Stimulated activated naive CD4-positive, alpha-beta T cell (primary cell): ENCODE measurements at regions not wholly inside any gene's neighbourhood (a gene's known extent, or its start where the extent isn't known, plus 50 kb on each side); places are given as distances from the start of the nearest gene placed in this dataset.
"Not testable (repeated sequence)": the region's sequence is repeated elsewhere in the genome, so short reads cannot be mapped to it uniquely, and the experiment has no call there.

ENCODE experiments used
- DNase-seq, 6 experiments: peaks; one replicate each; lab custom pipeline; 2025; lab: John Stamatoyannopoulos, UW

GRCh38 chr2:150101947-150102346, 385.5 kb downstream of the RND3 start:
- DNase-seq: no peak

DNA sequence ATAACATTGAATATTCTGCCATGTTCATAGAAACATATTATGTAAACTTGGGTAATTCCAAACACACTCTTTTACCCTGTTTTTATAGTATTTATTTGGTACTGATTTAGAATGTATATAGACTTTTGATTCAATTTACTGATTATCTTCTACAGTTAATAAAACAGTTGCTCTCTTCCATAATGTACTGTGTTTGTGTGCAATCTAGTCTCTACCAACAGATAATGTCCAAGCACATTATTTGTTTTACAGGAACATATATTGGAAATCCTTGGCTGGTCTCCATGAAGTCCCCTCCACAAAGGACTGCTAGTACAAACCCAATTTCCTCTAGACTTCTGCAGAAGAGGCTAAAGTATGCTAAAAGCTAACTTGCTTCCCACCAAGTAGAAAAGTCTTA, 386.6 kb downstream of the RND3 start:
- no peak for DNase-seq

GRCh38 chr2:150100336-150100735, 387.1 kb downstream of the RND3 start:
- DNase-seq: no peak

GRCh38 chr2:150099805-150100204, 387.7 kb downstream of the RND3 start:
- no peak for DNase-seq

- no peak for DNase-seq
These were observed 389.5 kb downstream of the RND3 start for GRCh38 chr2:150097901-150098531.

- no peak for DNase-seq
These were observed 390.1 kb downstream of the RND3 start for GRCh38 chr2:150097402-150097801.

GRCh38 chr2:150095361-150096095, 391.9 kb downstream of the RND3 start:
- DNase-seq: no peak

DNA sequence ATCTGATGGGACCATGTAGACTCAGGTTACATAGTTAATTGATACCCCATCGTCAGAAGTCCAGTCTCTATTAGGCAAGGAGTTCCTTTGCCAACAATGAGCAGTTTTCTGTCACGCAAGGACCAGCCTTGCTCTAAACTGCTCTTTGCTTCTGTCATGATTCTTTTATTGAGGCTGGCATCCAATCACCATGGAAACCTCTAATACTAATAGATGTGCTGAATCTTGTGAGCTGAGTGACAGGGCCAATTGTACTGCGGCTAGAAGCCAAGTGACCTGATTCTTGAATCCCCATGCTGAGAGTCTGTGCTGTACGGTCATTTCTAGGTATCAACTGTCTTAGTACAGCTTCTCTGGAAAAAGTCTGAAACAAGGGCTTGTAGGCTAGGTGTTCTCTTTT, 395.6 kb downstream of the RND3 start:
- no peak for DNase-seq

DNA sequence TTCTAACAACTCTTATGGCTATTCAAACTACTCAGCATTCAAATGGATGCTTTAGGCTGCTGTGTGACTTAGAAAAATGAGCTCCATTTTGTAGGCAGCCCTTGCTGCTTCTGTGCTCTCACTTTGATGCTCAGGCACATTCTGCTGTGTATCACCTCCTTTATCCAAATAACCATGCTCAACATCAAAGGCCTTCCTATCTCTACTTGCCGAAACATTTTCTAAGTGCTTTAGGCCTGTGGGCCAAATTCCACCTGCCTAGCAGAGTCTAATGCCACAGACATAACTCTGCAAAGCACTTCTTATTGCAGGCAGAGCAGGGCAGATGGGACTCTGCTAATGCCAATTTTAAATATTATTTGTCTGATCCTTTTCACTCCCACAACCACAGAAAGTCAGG, 397.4 kb downstream of the RND3 start:
- no peak for DNase-seq

- DNase-seq: no peak
These were observed 398.9 kb downstream of the RND3 start for GRCh38 chr2:150088538-150088937.

DNA sequence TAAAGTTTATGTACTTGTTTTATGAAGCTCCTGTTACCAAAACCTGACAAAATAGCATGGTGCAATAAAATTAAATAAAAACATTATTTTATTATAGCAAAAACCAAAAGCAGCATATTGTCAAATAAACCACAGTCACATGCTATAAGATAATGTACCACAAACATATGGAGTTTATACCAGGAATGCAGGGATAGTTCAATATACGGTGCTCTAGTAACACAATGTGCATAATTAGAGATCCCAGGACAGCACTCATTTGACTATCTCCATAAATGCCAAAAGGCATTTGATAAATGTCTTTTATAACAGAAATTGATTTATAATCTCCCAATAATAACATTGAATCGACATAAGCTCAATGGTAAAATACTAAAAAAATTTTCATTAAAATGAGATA, 402.0 kb downstream of the RND3 start:
- DNase-seq: no peak

- no peak for DNase-seq
These were observed 405.5 kb downstream of the RND3 start for GRCh38 chr2:150081775-150082481.

DNA sequence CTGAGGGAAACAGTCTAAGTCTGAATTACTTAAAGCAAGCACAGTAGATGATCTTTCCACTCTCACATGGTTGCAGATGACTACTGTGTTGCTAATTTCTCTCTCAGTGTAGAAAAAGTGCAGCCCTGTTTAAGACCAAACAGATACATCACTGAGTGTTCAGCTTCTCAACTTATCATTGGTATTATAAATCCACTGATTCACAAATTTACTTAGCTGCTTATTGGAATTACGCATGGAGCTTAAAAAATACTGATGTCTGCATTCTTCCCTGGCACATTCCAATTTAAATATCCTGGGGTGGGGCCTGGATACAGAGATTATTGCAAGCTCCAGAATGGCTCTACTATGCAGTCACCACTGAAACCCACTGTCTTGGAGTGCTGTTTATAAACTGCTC, 411.2 kb downstream of the RND3 start:
- DNase-seq: no peak

GRCh38 chr2:150075831-150076230, 411.6 kb downstream of the RND3 start:
- DNase-seq: no peak

DNA sequence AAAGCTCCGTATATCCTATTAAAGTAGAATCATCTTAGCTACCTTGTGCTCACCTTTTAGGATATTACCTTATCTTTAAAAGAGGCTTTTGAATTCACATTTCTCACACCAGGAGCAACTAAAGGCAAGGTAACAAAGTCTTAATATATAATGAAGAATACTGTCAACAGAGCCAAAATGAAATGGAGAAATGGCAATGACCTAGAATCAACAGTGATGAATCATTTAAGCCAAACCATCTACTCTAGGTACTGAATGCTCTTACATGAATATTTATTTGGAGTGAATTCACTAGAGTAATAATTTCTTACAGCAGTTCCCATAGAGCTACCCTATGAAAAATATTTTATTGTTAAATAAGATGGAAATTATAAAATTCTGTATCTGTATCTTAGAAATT, 421.0 kb downstream of the RND3 start:
- DNase-seq: no peak

DNA sequence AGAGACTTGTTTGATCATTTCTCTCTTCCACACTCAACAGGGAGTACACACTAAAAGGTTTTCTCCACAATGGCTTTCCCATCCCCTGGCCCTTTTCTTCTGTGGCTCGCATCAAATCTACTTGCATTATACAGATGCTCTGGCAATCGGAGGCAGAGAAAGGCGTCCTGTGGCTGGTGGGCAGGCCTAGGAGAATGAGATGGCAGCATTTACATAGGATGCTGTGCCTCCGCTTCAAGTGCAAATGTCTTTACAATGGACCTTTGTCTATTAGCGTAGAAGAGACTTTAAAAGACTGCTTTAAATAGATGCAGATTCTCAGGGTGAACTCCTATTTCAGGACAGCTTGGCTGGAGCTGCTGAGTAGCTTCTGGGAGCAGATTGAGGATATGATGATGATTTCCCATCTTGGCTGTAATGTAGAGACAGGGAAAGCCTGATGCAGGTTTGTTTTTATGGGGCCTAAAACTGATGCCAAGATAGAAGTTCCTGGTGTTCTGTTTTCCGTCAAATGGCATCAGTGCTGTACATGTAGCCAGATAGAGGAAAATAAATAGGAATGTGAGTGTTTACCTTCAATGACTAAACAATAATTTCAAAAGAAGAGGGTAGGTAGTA, 423.4 kb downstream of the RND3 start:
- DNase-seq: no peak

DNA sequence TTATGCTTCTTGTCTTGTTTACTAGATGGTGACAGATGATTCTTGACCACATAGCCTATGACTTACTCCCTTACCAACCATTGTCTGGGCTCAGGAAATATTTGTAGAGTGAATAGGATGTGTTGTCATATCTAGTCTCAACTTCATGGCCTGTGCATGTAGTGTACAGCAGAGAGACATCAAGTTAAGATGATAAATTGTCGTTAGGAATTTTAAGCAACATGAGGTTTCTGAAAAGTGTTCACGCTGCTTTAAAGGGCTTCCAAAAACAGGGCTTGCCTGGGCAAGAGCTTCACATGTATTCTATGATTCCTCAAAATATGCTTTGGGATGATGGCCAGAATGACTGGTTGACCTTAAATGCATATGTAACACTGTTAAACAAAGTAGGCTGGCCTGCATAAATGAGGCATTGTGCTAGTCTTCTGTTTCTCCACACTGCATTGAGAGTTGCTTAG, 424.0 kb downstream of the RND3 start:
- DNase-seq: no peak

- DNase-seq: no peak
These were observed 425.1 kb downstream of the RND3 start for GRCh38 chr2:150062416-150062815.

DNA sequence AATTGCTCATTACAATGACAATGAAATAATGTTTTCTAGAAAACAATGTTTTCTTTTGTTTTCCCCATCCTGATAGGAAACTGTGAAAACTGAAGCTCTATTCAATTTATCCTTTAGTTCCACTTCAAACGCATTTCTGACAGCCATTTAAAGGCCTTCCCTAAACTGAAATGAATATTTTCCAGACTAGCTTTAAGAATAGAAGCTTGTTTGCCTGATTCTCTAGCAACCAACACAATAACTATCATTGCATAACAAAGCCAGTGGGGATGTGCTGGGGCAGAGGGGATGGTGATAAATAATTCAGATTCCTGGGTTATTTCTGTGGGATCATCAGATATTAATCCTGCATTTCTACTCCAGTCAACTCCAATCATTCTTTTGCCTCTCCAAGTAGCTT, 427.1 kb downstream of the RND3 start:
- DNase-seq: no peak

- DNase-seq: not testable (repeated sequence)
These were observed 427.8 kb downstream of the RND3 start for GRCh38 chr2:150059676-150060075.

DNA sequence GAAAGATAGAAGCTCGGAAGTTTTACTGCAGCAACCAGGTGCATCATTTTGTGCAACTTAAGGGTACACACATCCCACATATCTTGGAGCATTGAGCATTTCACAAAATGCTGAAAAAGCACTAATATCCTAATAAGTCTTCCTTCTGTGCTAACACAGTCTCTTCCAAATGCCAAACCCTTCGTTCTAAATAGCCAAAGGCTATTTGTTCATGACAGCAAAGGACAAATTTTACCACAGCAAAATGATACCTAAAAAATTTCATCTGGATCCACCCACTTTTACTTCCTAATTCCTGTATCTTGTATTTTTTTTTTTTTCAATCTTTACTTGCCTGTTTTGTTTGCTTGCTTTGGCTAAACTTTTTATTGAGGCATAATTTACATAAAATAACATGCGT, 435.0 kb downstream of the RND3 start:
- DNase-seq: no peak

DNA sequence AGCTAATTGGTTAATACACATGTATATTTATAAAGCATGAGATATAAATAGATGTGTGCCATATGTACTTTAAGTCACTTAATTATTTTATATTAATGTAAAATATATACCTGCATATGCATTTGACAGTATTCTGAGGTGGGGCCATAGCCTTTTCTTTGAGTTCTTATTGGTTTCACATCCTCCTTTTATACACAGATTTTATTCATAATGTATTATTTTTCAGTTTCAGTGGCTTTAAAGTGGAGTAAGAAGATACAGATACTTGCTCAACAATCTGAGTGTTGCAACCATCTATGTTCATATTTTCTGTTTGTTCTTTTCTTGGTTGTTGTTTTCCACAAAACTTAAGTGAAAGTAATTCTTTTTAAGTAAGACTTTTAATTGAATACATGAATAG, 436.5 kb downstream of the RND3 start:
- no peak for DNase-seq

- DNase-seq: no peak
These were observed 437.4 kb downstream of the RND3 start for GRCh38 chr2:150050036-150050435.
